Astrocyte (in vitro differentiated cells and primary cell): ENCODE measurements at regions not wholly inside any gene's neighbourhood (a gene's known extent, or its start where the extent isn't known, plus 50 kb on each side); places are given as distances from the start of the nearest gene placed in this dataset.

ENCODE experiments used
- DNase-seq: peaks from one replicate; pipeline ENCODE4 v3.0.0-alpha.2; 2010; ENCODE audit warnings: low read depth
- FAIRE-seq: peaks from 2 replicates; lab custom pipeline; 2011; peaks lifted over from hg19 to GRCh38; lab: Jason Lieb, UNC
- H2AFZ ChIP-seq: 2 replicates; pipeline ENCODE4 v1.6.0; 2012; ENCODE audit warnings: low read depth, low read length, inconsistent platforms
- H3K27ac ChIP-seq: 2 replicates; pipeline ENCODE4 v1.5.1; 2011; ENCODE audit warnings: low read depth, low read length, inconsistent platforms
- H3K27me3 ChIP-seq: 2 replicates; pipeline ENCODE4 v1.6.0; 2011; ENCODE audit warnings: low read length, inconsistent platforms; ENCODE audit not compliant: insufficient read depth
- H3K36me3 ChIP-seq: 2 replicates; pipeline ENCODE4 v1.5.1; 2011; ENCODE audit warnings: low read length, inconsistent platforms; ENCODE audit not compliant: insufficient read depth
- H3K4me1 ChIP-seq: 2 replicates; pipeline ENCODE4 v1.5.1; 2011; ENCODE audit warnings: low read length, inconsistent platforms; ENCODE audit not compliant: insufficient read depth
- H3K4me2 ChIP-seq: 2 replicates; pipeline ENCODE4 v1.6.0; 2012; ENCODE audit warnings: low read length, inconsistent platforms
- H3K4me3 ChIP-seq: 2 replicates; pipeline ENCODE4 v1.5.1; 2011; ENCODE audit warnings: low read depth, mild to moderate bottlenecking, low read length, inconsistent platforms; ENCODE audit not compliant: insufficient read depth
- H3K79me2 ChIP-seq: 2 replicates; pipeline ENCODE4 v1.6.0; 2012; ENCODE audit warnings: mild to moderate bottlenecking, low read length, inconsistent platforms; ENCODE audit not compliant: insufficient read depth
- H3K9ac ChIP-seq: 2 replicates; pipeline ENCODE4 v1.6.0; 2012; ENCODE audit warnings: mild to moderate bottlenecking, low read length, inconsistent platforms
- H3K9me3 ChIP-seq: 2 replicates; pipeline ENCODE4 v1.5.1; 2012; ENCODE audit warnings: low read depth, mild to moderate bottlenecking, low read length, inconsistent platforms; ENCODE audit not compliant: insufficient read depth
- H4K20me1 ChIP-seq: 2 replicates; pipeline ENCODE4 v1.6.0; 2012; ENCODE audit warnings: low read length, inconsistent platforms; ENCODE audit not compliant: insufficient read depth
- H3K27ac Mint-ChIP-seq: one replicate; pipeline ENCODE4 v1.8.0; 2021; ENCODE audit warnings: mild to moderate bottlenecking, mixed read lengths; ENCODE audit not compliant: unreplicated experiment
- H3K27me3 Mint-ChIP-seq: one replicate; pipeline ENCODE4 v1.8.0; 2021; ENCODE audit warnings: low read depth, mixed read lengths; ENCODE audit not compliant: unreplicated experiment
- H3K36me3 Mint-ChIP-seq: one replicate; pipeline ENCODE4 v1.8.0; 2021; ENCODE audit warnings: low read depth, mixed read lengths; ENCODE audit not compliant: unreplicated experiment
- H3K4me1 Mint-ChIP-seq: one replicate; pipeline ENCODE4 v1.8.0; 2021; ENCODE audit warnings: low read depth, mixed read lengths; ENCODE audit not compliant: unreplicated experiment
- H3K4me3 Mint-ChIP-seq: one replicate; pipeline ENCODE4 v1.8.0; 2021; ENCODE audit warnings: mild to moderate bottlenecking, moderate library complexity, mixed read lengths; ENCODE audit not compliant: unreplicated experiment
- H3K9me3 Mint-ChIP-seq: one replicate; pipeline ENCODE4 v1.8.0; 2021; ENCODE audit warnings: mild to moderate bottlenecking, mixed read lengths; ENCODE audit not compliant: unreplicated experiment
- CTCF ChIP-seq: IDR thresholded peaks from 2 replicates; pipeline ENCODE4 v1.5.1; 2011; ENCODE audit warnings: low read depth, mild to moderate bottlenecking, inconsistent platforms, low read length, moderate library complexity; ENCODE audit not compliant: insufficient read depth
- EZH2 ChIP-seq: IDR thresholded peaks from 2 replicates; pipeline ENCODE4 v1.6.1; 2012; ENCODE audit warnings: mild to moderate bottlenecking, low read length, inconsistent platforms; ENCODE audit not compliant: insufficient read depth

GRCh38 chr4:108219998-108220397, 51.3 kb upstream of the LEF1 start:
- FAIRE-seq (no peak), DNase-seq (no peak)
- no peak overlapping the region for H3K27ac ChIP-seq
- H3K27me3 Mint-ChIP-seq: no peaks in the 10 kb centered on the region
- no peaks in the 10 kb centered on the region for H4K20me1 ChIP-seq
- H3K4me3 ChIP-seq: no peak overlapping the region
- no peak overlapping the region for H3K4me2 ChIP-seq
- TF ChIP-seq EZH2: no peak
- no peak for TF ChIP-seq CTCF
- no peak overlapping the region for H3K27ac Mint-ChIP-seq
- H3K4me3 Mint-ChIP-seq: no peak overlapping the region
- H3K36me3 ChIP-seq: no peaks in the 10 kb centered on the region
- peaks cover 6% of the 10 kb centered on the region for H3K9me3 Mint-ChIP-seq
- no peak overlapping the region for H2AFZ ChIP-seq
- no peaks in the 10 kb centered on the region for H3K4me1 Mint-ChIP-seq
- no peaks in the 10 kb centered on the region for H3K27me3 ChIP-seq
- no peak overlapping the region for H3K9ac ChIP-seq
- no peaks in the 10 kb centered on the region for H3K36me3 Mint-ChIP-seq
- H3K79me2 ChIP-seq: no peaks in the 10 kb centered on the region
- no peaks in the 10 kb centered on the region for H3K4me1 ChIP-seq
- H3K9me3 ChIP-seq: no peaks in the 10 kb centered on the region
